Prostate gland (tissue), 2 donors: ENCODE measurements at regions not wholly inside any gene's neighbourhood (a gene's known extent, or its start where the extent isn't known, plus 50 kb on each side); places are given as distances from the start of the nearest gene placed in this dataset.
"Not testable (repeated sequence)": the region's sequence is repeated elsewhere in the genome, so short reads cannot be mapped to it uniquely, and the experiment has no call there.

Experiments used
- DNase-seq: peaks from one replicate; pipeline ENCODE4 v3.0.0-alpha.2; 2019; ENCODE audit warnings: low spot score
- H3K27ac ChIP-seq, 2 donors: fragments of 200-600 bp; sonication (generic); 2 replicates each; pipeline ENCODE4 v1.5.1; 2017 to 2019
- H3K27me3 ChIP-seq: fragments of 200-600 bp; sonication (generic); replicated peaks from 2 replicates; pipeline ENCODE4 v1.5.1; 2019; ENCODE audit not compliant: insufficient read depth
- H3K36me3 ChIP-seq, 2 donors: fragments of 200-600 bp; sonication (generic); 1 replicate in 1 of 2; 2 replicates in 1 of 2; pipeline versions ENCODE4 v1.5.1 to v1.8.1; 2017 to 2019
- H3K4me1 ChIP-seq: fragments of 200-600 bp; sonication (generic); replicated peaks from 2 replicates; pipeline ENCODE4 v1.5.1; 2019
- H3K4me3 ChIP-seq, 2 donors: fragments of 200-600 bp; sonication (generic); 2 replicates each; pipeline ENCODE4 v1.5.1; 2017 to 2019
- H3K9me3 ChIP-seq: fragments of 200-600 bp; sonication (generic); 2 replicates; pipeline ENCODE4 v1.5.1; 2017
- CTCF ChIP-seq, 4 experiments: fragments of 200-600 bp in 2 of 4; fragments of 450-650 bp in 2 of 4; sonication (generic) in 2 of 4; IDR thresholded peaks; 1 replicate in 3 of 4; 2 replicates in 1 of 4; pipeline ENCODE4 v1.5.1; 2016 to 2019; ENCODE audit warnings: antibody characterized with exemption in 4 of 4, mild to moderate bottlenecking in 2 of 4, moderate library complexity in 2 of 4
- POLR2A ChIP-seq: fragments of 450-650 bp; IDR thresholded peaks from one replicate; pipeline ENCODE4 v1.6.1; 2016; ENCODE audit warnings: antibody characterized with exemption, mild to moderate bottlenecking
- POLR2AphosphoS5 ChIP-seq: sonication (generic); formaldehyde crosslinking; IDR thresholded peaks from one replicate; pipeline ENCODE4 v1.6.1; 2017; ENCODE audit warnings: antibody characterized with exemption
- WGBS: methylation state at CpG from one replicate; pipeline ENCODE4 v1.1.5; 2018; 5-methylcytosine and 5-hydroxymethylcytosine counted together
- intact Hi-C: fragments of 100-400 bp; cut with DNase I; formaldehyde crosslinking; loops from one replicate; pipeline ENCODE4 v1.14.2; 2022

GRCh38 chr1:101410048-101410878, 173.4 kb downstream of the S1PR1 start:
- intact Hi-C loops = no loop called here
- no peaks in the 10 kb centered on the region for H3K27me3 ChIP-seq
- WGBS = 64% methylated on average over 3 of the region's 3 CpGs

GRCh38 chr1:101420406-101420805, 183.6 kb downstream of the S1PR1 start:
- Histone ChIP-seq H3K36me3 (no peaks in the 10 kb centered on the region), H3K27me3 (no peaks in the 10 kb centered on the region), H3K27ac (no peak overlapping the region), H3K4me3 (no peak overlapping the region), H3K9me3 (no peaks in the 10 kb centered on the region), H3K4me1 (no peaks in the 10 kb centered on the region)
- TF ChIP-seq POLR2A (no peak), POLR2AphosphoS5 (no peak), CTCF (IDR thresholded peaks at IDR 0.05) (no peak)
- DNase-seq = no peak
- WGBS = 5% methylated on average over 2 of the region's 2 CpGs
- intact Hi-C loops = no loop called here

More at GRCh38 chr1:101410048-101410878, 173.4 kb downstream of the S1PR1 start:
- Histone ChIP-seq H3K4me1 (no peaks in the 10 kb centered on the region), H3K9me3 (no peaks in the 10 kb centered on the region), H3K4me3 (no peak overlapping the region), H3K27ac (no peak overlapping the region), H3K36me3 (no peaks in the 10 kb centered on the region)
- no peak for TF ChIP-seq POLR2A
- TF ChIP-seq CTCF (IDR thresholded peaks at IDR 0.05) = no peak
- TF ChIP-seq POLR2AphosphoS5 = no peak
- DNase-seq = no peak

- H3K4me3 ChIP-seq, H3K27me3 ChIP-seq, DNase-seq, H3K9me3 ChIP-seq, intact Hi-C loops, H3K4me1 ChIP-seq, H3K36me3 ChIP-seq, H3K27ac ChIP-seq: not testable (repeated sequence)
- 88% methylated on average over 1 of the region's 1 CpG for WGBS
These were observed 191.3 kb downstream of the S1PR1 start for GRCh38 chr1:101428083-101428482.

- H3K9me3 ChIP-seq = no peaks in the 10 kb centered on the region
- H3K4me3 ChIP-seq = no peak overlapping the region
- no peaks in the 10 kb centered on the region for H3K27me3 ChIP-seq
- no peak overlapping the region for H3K27ac ChIP-seq
- WGBS = 90% methylated on average over 1 of the region's 1 CpG
- TF ChIP-seq POLR2A (no peak), POLR2AphosphoS5 (no peak), CTCF (IDR thresholded peaks at IDR 0.05) (no peak)
- DNase-seq = no peak
- H3K36me3 ChIP-seq = no peaks in the 10 kb centered on the region
- intact Hi-C loops = no loop called here
- no peaks in the 10 kb centered on the region for H3K4me1 ChIP-seq
These were observed 191.7 kb downstream of the S1PR1 start for GRCh38 chr1:101428562-101428961.

GRCh38 chr1:101431956-101432510, 195.2 kb downstream of the S1PR1 start:
- Histone ChIP-seq H3K4me1 (no peaks in the 10 kb centered on the region), H3K36me3 (no peaks in the 10 kb centered on the region), H3K27ac (no peak overlapping the region), H3K4me3 (no peak overlapping the region), H3K9me3 (no peaks in the 10 kb centered on the region), H3K27me3 (no peaks in the 10 kb centered on the region)
- intact Hi-C loops = no loop called here
- WGBS = 71% methylated on average over 4 of the region's 4 CpGs
- TF ChIP-seq POLR2AphosphoS5 (no peak), CTCF (IDR thresholded peaks at IDR 0.05) (no peak), POLR2A (no peak)
- no peak for DNase-seq
